ENCODE measurements at regions not wholly inside any gene's neighbourhood (a gene's known extent, or its start where the extent isn't known, plus 50 kb on each side); places are given as distances from the start of the nearest gene placed in this dataset.

- H3K4me3 ChIP-seq (ENCODE audit: low read depth, low read length) = no peak overlapping the region
- TF ChIP-seq, protein P1, sequence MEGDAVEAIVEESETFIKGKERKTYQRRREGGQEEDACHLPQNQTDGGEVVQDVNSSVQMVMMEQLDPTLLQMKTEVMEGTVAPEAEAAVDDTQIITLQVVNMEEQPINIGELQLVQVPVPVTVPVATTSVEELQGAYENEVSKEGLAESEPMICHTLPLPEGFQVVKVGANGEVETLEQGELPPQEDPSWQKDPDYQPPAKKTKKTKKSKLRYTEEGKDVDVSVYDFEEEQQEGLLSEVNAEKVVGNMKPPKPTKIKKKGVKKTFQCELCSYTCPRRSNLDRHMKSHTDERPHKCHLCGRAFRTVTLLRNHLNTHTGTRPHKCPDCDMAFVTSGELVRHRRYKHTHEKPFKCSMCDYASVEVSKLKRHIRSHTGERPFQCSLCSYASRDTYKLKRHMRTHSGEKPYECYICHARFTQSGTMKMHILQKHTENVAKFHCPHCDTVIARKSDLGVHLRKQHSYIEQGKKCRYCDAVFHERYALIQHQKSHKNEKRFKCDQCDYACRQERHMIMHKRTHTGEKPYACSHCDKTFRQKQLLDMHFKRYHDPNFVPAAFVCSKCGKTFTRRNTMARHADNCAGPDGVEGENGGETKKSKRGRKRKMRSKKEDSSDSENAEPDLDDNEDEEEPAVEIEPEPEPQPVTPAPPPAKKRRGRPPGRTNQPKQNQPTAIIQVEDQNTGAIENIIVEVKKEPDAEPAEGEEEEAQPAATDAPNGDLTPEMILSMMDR (IDR thresholded peaks at IDR 0.05; ENCODE audit: low read depth, low read length) = no peak
These were observed 390.2 kb downstream of the THBS2 start for GRCh38 chr6:168863467-168863866.

DNA sequence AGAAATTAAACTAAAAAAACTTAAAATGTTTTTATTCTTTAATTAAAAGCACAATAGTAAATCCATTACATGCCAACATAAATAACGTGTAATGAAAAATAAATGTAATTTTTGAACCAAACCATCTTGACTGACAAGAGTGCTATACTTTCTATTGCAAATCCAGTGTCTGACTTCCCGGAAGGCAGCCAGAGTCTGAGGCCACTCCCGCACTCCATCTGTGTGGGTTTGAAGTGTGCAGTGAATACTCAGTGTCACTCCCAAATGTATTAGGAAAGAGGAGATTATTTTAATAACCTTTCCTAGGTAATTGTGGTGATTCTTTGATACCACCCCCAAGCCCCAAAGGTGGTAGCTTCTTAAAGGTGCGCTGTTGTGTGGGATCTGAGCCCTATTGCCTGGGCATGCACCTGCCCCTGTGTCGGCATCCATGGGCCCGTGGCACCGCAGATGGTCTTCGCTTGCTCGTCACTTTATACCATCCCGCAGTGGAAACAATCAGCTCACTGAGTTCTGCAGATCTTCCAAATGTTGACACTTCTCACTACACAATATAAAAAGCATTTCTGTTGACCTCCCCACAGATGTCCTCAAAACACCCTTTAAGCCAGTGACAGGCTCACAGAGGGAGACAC, 391.2 kb downstream of the THBS2 start:
- TF ChIP-seq, protein P1 (IDR thresholded peaks at IDR 0.05; ENCODE audit: low read depth, low read length) = no peak

GRCh38 chr6:168860987-168861386, 392.7 kb downstream of the THBS2 start:
- no peak overlapping the region for H3K4me3 ChIP-seq (ENCODE audit: low read depth, low read length)
- TF ChIP-seq, protein P1 (IDR thresholded peaks at IDR 0.05; ENCODE audit: low read depth, low read length) = no peak

More for the DNA sequence above, 391.2 kb downstream of the THBS2 start:
- no peak overlapping the region for H3K4me3 ChIP-seq (ENCODE audit: low read depth, low read length)

DNA sequence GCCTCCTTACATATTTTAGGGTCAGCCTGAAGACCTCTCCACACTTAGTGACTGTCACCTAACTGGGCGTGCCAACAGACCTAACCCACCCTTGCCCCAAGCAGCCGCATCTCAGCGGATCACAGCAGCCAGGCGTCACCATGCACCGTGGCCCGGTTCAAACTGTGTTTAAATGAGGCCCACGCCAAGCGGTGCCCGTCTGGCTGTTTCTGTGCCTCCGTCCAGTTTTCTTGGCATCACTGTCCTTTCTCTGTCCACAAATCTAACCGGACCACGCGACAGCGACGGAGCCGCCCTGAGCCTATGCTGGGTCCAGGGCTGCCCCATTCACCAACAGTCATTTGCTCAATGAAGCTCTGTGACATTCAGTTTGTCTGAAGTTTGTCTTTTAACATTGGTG, 393.3 kb downstream of the THBS2 start:
- TF ChIP-seq, protein P1 (IDR thresholded peaks at IDR 0.05; ENCODE audit: low read depth, low read length) = no peak
- no peak overlapping the region for H3K4me3 ChIP-seq (ENCODE audit: low read depth, low read length)

GRCh38 chr6:168858926-168859325, 394.7 kb downstream of the THBS2 start:
- no peak overlapping the region for H3K4me3 ChIP-seq (ENCODE audit: low read depth, low read length)
- TF ChIP-seq, protein P1 (IDR thresholded peaks at IDR 0.05; ENCODE audit: low read depth, low read length) = no peak

DNA sequence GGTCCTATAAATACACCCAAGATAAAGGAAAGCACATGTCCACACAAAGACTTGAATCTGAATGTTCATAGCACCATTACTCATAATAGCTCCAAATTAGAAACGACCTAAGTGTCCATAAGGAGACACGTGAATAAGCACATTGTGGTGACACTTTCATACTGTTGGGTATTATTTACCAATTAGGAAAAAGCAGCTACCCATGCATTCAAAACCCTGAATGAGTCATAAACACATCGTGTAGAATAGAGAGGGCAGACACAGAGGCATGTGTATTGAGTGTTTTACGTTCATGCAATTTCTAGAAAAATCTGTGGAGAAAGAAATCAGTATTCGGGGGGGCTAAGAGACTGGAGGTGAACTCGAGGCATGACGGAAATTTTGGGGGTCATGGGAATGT, 396.7 kb downstream of the THBS2 start:
- TF ChIP-seq, protein P1 (IDR thresholded peaks at IDR 0.05; ENCODE audit: low read depth, low read length) = no peak
- H3K4me3 ChIP-seq (ENCODE audit: low read depth, low read length) = no peak overlapping the region

- TF ChIP-seq, protein P1 (IDR thresholded peaks at IDR 0.05; ENCODE audit: low read depth, low read length) = no peak
- peak overlapping the region; percentile 53 for H3K4me3 ChIP-seq (ENCODE audit: low read depth, low read length)
These were observed 401.2 kb downstream of the THBS2 start for GRCh38 chr6:168852376-168852884.
